Smooth muscle cell (in vitro differentiated cells): ENCODE measurements at regions not wholly inside any gene's neighbourhood (a gene's known extent, or its start where the extent isn't known, plus 50 kb on each side); places are given as distances from the start of the nearest gene placed in this dataset.

ENCODE experiments used
- DNase-seq: peaks from one replicate; lab custom pipeline; 2025; ENCODE audit not compliant: unreplicated experiment; lab: John Stamatoyannopoulos, UW
- H2AFZ ChIP-seq: fragments of 200-600 bp; sonication (generic); 2 replicates; pipeline ENCODE4 v1.6.0; 2016; ENCODE audit warnings: antibody characterized with exemption, low read depth, mild to moderate bottlenecking
- H3F3A ChIP-seq: fragments of 200-600 bp; sonication (generic); 2 replicates; pipeline ENCODE4 v1.6.0; 2017; ENCODE audit warnings: antibody characterized with exemption, low read depth
- H3K27ac ChIP-seq: fragments of 200-600 bp; sonication (generic); 2 replicates; pipeline ENCODE4 v1.5.1; 2016; ENCODE audit warnings: low read depth, mild to moderate bottlenecking
- H3K27me3 ChIP-seq: fragments of 200-600 bp; sonication (generic); 2 replicates; pipeline ENCODE4 v1.6.1; 2016; ENCODE audit warnings: low read depth, mild to moderate bottlenecking
- H3K36me3 ChIP-seq: fragments of 200-600 bp; sonication (generic); 2 replicates; pipeline ENCODE4 v1.5.1; 2016; ENCODE audit warnings: low read depth
- H3K4me1 ChIP-seq: fragments of 200-600 bp; sonication (generic); 2 replicates; pipeline ENCODE4 v1.5.1; 2016; ENCODE audit warnings: low read depth
- H3K4me2 ChIP-seq: fragments of 200-600 bp; sonication (generic); 2 replicates; pipeline ENCODE4 v1.6.0; 2016; ENCODE audit warnings: mild to moderate bottlenecking
- H3K4me3 ChIP-seq: fragments of 200-600 bp; sonication (generic); 2 replicates; pipeline ENCODE4 v1.5.1; 2016; ENCODE audit warnings: mild to moderate bottlenecking
- H3K79me2 ChIP-seq: fragments of 200-600 bp; sonication (generic); 2 replicates; pipeline ENCODE4 v1.6.0; 2016; ENCODE audit warnings: low read depth, mild to moderate bottlenecking
- H3K9ac ChIP-seq: fragments of 200-600 bp; sonication (generic); 2 replicates; pipeline ENCODE4 v1.6.0; 2016; ENCODE audit warnings: low read depth
- H3K9me3 ChIP-seq: fragments of 200-600 bp; sonication (generic); replicated peaks from 2 replicates; pipeline ENCODE4 v1.5.1; 2016; ENCODE audit warnings: low read depth
- H4K20me1 ChIP-seq: fragments of 200-600 bp; sonication (generic); 2 replicates; pipeline ENCODE4 v1.6.0; 2016; ENCODE audit warnings: low read depth
- CTCF ChIP-seq: fragments of 200-600 bp; sonication (generic); IDR thresholded peaks from 2 replicates; pipeline ENCODE4 v1.5.1; 2017; ENCODE audit warnings: borderline replicate concordance, mild to moderate bottlenecking, antibody characterized with exemption; ENCODE audit not compliant: insufficient read depth, poor library complexity, severe bottlenecking
- WGBS: methylation state at CpG from one replicate; pipeline ENCODE4 v1.1.7; 2016; ENCODE audit warnings: low lambda C conversion rate; 5-methylcytosine and 5-hydroxymethylcytosine counted together

GRCh38 chr14:41505491-41505890, 101.2 kb upstream of the LRFN5 start:
- H3K27me3 ChIP-seq, result no peaks in the 10 kb centered on the region
- H4K20me1 ChIP-seq, result no peaks in the 10 kb centered on the region
- no peaks in the 10 kb centered on the region for H3K36me3 ChIP-seq
- no peaks in the 10 kb centered on the region for H3K9me3 ChIP-seq
- peaks cover 7% of the 10 kb centered on the region for H3K4me1 ChIP-seq
- 51% methylated on average over 2 of the region's 2 CpGs for WGBS
- no peak overlapping the region for H3K27ac ChIP-seq
- no peaks in the 10 kb centered on the region for H3K79me2 ChIP-seq
- no peak overlapping the region for H3K9ac ChIP-seq
- no peak for TF ChIP-seq CTCF
- no peak overlapping the region for H2AFZ ChIP-seq
- H3K4me3 ChIP-seq, result no peak overlapping the region
- DNase-seq, result no peak
- no peaks in the 10 kb centered on the region for H3F3A ChIP-seq
- H3K4me2 ChIP-seq, result no peak overlapping the region

- no peaks in the 10 kb centered on the region for H3F3A ChIP-seq
- H3K27me3 ChIP-seq, result no peaks in the 10 kb centered on the region
- WGBS, result 98% methylated on average over 2 of the region's 2 CpGs
- no peak overlapping the region for H2AFZ ChIP-seq
- no peaks in the 10 kb centered on the region for H4K20me1 ChIP-seq
- H3K4me3 ChIP-seq, result no peak overlapping the region
- DNase-seq, result no peak
- H3K9ac ChIP-seq, result no peak overlapping the region
- no peak for TF ChIP-seq CTCF
- no peaks in the 10 kb centered on the region for H3K36me3 ChIP-seq
- no peaks in the 10 kb centered on the region for H3K4me1 ChIP-seq
- H3K79me2 ChIP-seq, result no peaks in the 10 kb centered on the region
- H3K4me2 ChIP-seq, result no peak overlapping the region
- no peaks in the 10 kb centered on the region for H3K9me3 ChIP-seq
- H3K27ac ChIP-seq, result no peak overlapping the region
Observed at GRCh38 chr14:41498959-41499358, 107.7 kb upstream of the LRFN5 start.

- Histone ChIP-seq H3K79me2 (no peaks in the 10 kb centered on the region), H3K4me1 (no peaks in the 10 kb centered on the region), H3K27me3 (no peaks in the 10 kb centered on the region), H3K9ac (no peak overlapping the region), H4K20me1 (no peaks in the 10 kb centered on the region), H2AFZ (no peak overlapping the region), H3F3A (no peaks in the 10 kb centered on the region), H3K36me3 (no peaks in the 10 kb centered on the region), H3K9me3 (no peaks in the 10 kb centered on the region), H3K4me3 (no peak overlapping the region), H3K4me2 (no peak overlapping the region), H3K27ac (no peak overlapping the region)
- 95% methylated on average over 2 of the region's 2 CpGs for WGBS
- no peak for DNase-seq
- TF ChIP-seq CTCF, result no peak
Observed at GRCh38 chr14:41490323-41490722, 116.4 kb upstream of the LRFN5 start.

- no peak for DNase-seq
Observed at GRCh38 chr14:41489315-41489972, 117.2 kb upstream of the LRFN5 start.

More at GRCh38 chr14:41489315-41489972, 117.2 kb upstream of the LRFN5 start:
- Histone ChIP-seq H3K9ac (no peak overlapping the region), H3K4me1 (no peaks in the 10 kb centered on the region), H3K36me3 (no peaks in the 10 kb centered on the region), H3F3A (no peaks in the 10 kb centered on the region), H2AFZ (no peak overlapping the region), H3K4me3 (no peak overlapping the region), H3K27ac (no peak overlapping the region), H3K79me2 (no peaks in the 10 kb centered on the region), H3K27me3 (no peaks in the 10 kb centered on the region), H4K20me1 (no peaks in the 10 kb centered on the region), H3K9me3 (no peaks in the 10 kb centered on the region), H3K4me2 (peak overlapping the region; percentile 36)
- TF ChIP-seq CTCF, result no peak
